AG09309 (cell line): ENCODE measurements at regions not wholly inside any gene's neighbourhood (a gene's known extent, or its start where the extent isn't known, plus 50 kb on each side); places are given as distances from the start of the nearest gene placed in this dataset.

Experiments used
- DNase-seq: peaks from one replicate; pipeline ENCODE4 v3.0.0-alpha.2; 2010; ENCODE audit warnings: low read depth
- H3K4me3 ChIP-seq: 2 replicates; pipeline ENCODE4 v1.5.1; 2011; ENCODE audit warnings: mild to moderate bottlenecking, low read depth, low read length, moderate library complexity; ENCODE audit not compliant: control insufficient read depth
- TF ChIP-seq, protein P1 (sequence below): IDR thresholded peaks from 2 replicates; pipeline ENCODE4 v1.5.1; 2011; ENCODE audit warnings: mild to moderate bottlenecking, low read depth, low read length, inconsistent platforms; ENCODE audit not compliant: insufficient read depth, control insufficient read depth; ENCODE audit errors: missing control alignments

DNA sequence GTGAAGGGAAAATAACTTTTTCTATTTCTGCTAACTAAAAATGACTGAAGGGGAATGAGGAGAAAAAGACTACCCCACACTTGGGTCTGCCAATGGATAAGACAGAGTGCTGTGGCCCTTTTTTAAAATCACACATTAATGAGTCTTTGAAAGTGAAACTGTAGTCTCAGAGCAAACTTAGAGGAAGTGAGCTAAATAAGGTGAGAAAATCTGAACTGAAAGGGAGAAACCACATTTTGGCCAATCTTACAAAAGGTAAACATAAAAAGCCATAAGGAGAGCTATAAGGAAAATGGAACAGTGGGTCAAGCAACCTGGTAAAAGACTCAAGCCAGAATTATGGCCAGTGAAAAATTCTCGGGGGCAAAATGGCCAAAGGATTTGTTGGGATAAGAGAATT, 755.1 kb upstream of the IGFBP7 start:
- no peak overlapping the region for H3K4me3 ChIP-seq
- TF ChIP-seq, protein P1, sequence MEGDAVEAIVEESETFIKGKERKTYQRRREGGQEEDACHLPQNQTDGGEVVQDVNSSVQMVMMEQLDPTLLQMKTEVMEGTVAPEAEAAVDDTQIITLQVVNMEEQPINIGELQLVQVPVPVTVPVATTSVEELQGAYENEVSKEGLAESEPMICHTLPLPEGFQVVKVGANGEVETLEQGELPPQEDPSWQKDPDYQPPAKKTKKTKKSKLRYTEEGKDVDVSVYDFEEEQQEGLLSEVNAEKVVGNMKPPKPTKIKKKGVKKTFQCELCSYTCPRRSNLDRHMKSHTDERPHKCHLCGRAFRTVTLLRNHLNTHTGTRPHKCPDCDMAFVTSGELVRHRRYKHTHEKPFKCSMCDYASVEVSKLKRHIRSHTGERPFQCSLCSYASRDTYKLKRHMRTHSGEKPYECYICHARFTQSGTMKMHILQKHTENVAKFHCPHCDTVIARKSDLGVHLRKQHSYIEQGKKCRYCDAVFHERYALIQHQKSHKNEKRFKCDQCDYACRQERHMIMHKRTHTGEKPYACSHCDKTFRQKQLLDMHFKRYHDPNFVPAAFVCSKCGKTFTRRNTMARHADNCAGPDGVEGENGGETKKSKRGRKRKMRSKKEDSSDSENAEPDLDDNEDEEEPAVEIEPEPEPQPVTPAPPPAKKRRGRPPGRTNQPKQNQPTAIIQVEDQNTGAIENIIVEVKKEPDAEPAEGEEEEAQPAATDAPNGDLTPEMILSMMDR = no peak
- DNase-seq = no peak

DNA sequence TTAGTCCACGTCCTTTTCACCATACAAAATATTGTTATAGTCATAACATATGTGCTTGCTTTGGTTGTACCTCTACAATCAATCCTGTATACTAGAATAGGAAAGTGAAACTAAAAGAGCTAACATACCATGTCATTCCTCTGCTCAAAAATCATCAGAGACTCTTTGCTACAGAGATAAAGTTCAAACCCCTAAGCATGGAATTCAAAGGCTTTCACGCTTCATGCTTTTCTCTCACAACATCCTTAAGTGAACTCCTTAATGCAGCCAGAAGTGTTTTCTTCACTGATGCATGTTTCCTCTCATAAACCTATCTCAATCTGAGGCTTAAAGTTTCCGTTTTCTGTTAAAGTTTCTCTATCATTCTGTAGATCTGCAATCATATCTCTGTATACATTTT, 744.6 kb upstream of the IGFBP7 start:
- TF ChIP-seq, protein P1 = no peak
- H3K4me3 ChIP-seq = no peak overlapping the region
- no peak for DNase-seq

DNA sequence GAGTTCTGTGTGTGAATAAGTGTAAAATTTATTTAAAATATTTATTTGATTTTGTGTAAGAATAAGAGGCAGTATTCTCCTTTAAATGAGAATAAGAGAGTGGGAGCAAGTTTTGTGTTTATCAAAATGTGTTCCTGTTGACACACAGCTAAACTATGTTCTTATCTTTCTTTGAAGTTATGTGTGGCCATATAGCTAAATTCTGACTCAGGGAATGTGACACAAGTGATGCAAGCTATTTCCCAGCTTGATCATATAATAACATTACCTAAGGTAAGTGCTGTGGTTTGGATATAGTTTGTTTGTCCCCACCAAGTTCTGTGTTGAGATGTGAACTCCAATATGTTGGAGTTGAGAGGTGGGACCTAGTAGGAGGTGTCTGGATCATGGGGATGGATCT, 740.0 kb upstream of the IGFBP7 start:
- no peak for DNase-seq
- TF ChIP-seq, protein P1 = no peak

DNA sequence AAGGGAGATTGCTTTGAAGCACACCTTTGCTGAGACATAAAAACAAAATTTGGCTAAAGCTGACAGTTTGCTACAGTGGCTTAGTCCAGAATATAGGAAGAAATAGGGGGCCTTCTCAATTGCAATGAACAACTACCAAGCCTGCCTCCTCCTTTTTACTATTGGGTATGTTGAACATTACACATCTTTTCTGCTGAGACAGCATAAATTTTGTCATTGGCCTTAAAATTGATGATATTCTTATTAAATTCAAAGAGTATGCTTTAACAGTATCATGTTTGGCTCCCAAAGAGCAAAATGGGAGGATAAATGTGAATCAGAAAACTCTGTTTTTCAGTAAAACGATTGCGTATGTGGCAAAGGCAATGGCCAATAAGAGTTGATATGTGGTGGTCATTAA, 721.9 kb upstream of the IGFBP7 start:
- TF ChIP-seq, protein P1 = no peak
- no peak overlapping the region for H3K4me3 ChIP-seq
- DNase-seq = no peak

More for the DNA sequence above, 740.0 kb upstream of the IGFBP7 start:
- no peak overlapping the region for H3K4me3 ChIP-seq

DNA sequence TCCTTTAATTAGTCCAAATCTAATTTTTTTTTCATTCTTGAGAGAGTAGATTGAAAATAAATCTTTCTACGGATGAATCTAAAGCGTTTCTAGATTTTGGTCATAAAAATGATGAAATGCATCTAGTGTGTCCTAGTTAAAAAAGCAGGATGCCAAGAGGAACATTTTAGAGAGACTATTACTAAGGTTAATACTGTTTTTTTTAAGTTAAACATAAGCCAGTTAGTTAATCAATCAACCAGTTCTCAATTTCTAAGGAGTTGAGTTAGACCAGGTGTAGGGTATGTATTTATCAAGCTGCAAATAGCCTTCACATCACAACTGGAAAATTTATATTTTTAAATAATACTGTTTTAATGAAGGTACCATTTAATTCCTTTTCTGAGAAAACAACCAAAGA, 679.5 kb upstream of the IGFBP7 start:
- TF ChIP-seq, protein P1 = no peak
- DNase-seq = no peak

DNA sequence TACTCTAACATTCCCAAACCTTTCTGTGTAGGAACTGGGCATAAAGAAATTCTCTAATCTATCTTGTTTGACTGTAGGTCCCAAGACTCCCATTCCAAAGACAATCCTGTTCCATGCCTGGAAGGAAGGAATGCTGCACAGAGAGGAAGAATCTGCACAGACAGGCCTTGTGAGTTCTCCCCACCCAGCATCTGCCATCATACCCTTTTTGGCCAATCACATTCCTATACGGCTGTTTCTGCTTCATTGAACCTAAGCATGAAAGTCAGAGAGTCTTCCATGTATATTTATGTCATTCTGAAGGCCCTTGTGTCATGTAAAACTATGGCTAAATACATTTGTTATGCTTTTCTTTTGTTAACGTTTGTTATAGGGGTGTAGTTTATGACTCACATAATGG, 667.7 kb upstream of the IGFBP7 start:
- TF ChIP-seq, protein P1 = no peak
- no peak for DNase-seq
- no peak overlapping the region for H3K4me3 ChIP-seq

More for the DNA sequence above, 679.5 kb upstream of the IGFBP7 start:
- no peak overlapping the region for H3K4me3 ChIP-seq

DNA sequence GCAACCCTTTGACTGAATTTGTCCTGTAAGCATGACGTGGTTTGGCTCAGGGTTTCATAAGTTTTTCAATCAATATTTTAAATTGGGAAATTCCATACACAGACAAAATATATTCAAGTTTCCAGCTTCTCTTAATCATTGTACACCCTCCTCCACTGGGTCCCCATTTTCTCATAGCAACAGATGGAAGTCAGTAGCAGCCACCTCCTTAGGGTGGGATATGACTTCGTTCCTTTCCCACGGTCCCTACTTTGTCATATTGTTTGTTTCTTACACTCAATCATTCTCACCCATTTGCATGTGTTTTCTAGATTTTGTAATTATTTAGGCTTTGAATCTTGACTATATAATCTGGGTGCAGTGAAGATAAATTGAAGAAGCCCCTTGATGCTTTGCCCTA, 664.5 kb upstream of the IGFBP7 start:
- no peak for DNase-seq
- H3K4me3 ChIP-seq = no peak overlapping the region
- TF ChIP-seq, protein P1 = no peak
